ENCODE measurements at regions not wholly inside any gene's neighbourhood (a gene's known extent, or its start where the extent isn't known, plus 50 kb on each side); places are given as distances from the start of the nearest gene placed in this dataset.

DNA sequence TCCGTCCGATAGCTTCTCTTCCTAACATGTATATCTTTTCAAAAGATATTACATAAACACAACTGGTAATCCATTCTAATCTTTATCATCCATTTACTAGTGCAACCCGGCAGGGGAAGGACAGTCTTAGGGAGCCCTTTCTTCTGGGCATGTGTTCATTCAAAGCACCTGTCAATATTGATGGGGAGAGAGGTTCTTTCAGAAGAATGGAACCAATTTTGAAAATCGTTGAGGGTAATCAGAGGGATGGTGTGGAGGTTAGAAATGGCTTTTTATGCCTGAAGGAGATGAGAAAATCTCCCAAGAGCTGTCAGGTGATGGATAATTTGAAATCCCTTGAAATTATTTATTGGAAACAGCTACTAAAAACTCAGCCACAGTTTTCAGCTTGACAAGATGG is 561.9 kb upstream of the DCC start:
- Histone ChIP-seq H3K36me3 (ENCODE audit: control insufficient read depth, insufficient read depth, low read length) (no peaks in the 10 kb centered on the region), H3K27me3 (ENCODE audit: control insufficient read depth, insufficient read depth, low read length) (no peaks in the 10 kb centered on the region), H3K4me3 (ENCODE audit: low read depth, low read length) (no peak overlapping the region), H3K4me1 (ENCODE audit: control insufficient read depth, insufficient read depth, low read length, poor library complexity, severe bottlenecking) (no peaks in the 10 kb centered on the region), H3K9me3 (ENCODE audit: control insufficient read depth in 2 of 2, low read length in 2 of 2) (no peaks in the 10 kb centered on the region), H3K27ac (ENCODE audit: insufficient read depth, low read length, poor library complexity, severe bottlenecking) (no peak overlapping the region)
- no peaks in the 10 kb centered on the region for H3K36me3 Mint-ChIP-seq
- H3K9me3 Mint-ChIP-seq = peaks cover 0 to 10% (median 4%) of the 10 kb centered on the region in 7 donors
- H3K4me1 Mint-ChIP-seq = no peaks in the 10 kb centered on the region
- DNase-seq (no peak), ATAC-seq (ENCODE audit: low read depth in 2 of 2) (no peak)
- no peak overlapping the region for H3K27ac Mint-ChIP-seq
- H3K27me3 Mint-ChIP-seq = no peaks in the 10 kb centered on the region
- H3K4me3 Mint-ChIP-seq = no peak overlapping the region

DNA sequence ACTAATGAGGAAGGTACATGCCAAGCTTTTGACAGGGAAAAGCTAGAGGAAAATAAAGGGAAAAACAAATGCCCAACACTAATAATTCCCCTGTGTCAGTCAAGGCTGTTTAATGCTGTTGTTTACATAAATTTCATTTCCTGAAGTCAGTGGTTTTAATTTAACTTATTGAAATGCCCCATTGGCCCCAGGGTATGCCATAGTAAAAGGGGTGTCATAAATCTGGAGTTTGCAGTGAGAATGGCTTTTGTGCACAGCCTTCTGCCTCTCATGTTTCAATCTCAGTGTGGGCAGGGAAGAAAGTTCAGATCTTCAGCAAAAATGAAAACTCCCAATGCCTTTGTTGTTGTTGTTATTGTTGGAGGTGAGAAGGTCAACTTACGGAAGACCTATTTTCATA is 550.1 kb upstream of the DCC start:
- Mint-ChIP-seq H3K9me3 (peaks cover 0 to 3% (median 0%) of the 10 kb centered on the region in 7 donors), H3K4me3 (no peak overlapping the region), H3K27ac (no peak overlapping the region), H3K27me3 (no peaks in the 10 kb centered on the region), H3K36me3 (no peaks in the 10 kb centered on the region), H3K4me1 (no peaks in the 10 kb centered on the region)
- DNase-seq = no peak
- Histone ChIP-seq H3K36me3 (ENCODE audit: control insufficient read depth, insufficient read depth, low read length) (no peaks in the 10 kb centered on the region), H3K4me3 (ENCODE audit: low read depth, low read length) (no peak overlapping the region), H3K27ac (ENCODE audit: insufficient read depth, low read length, poor library complexity, severe bottlenecking) (no peak overlapping the region), H3K4me1 (ENCODE audit: control insufficient read depth, insufficient read depth, low read length, poor library complexity, severe bottlenecking) (peaks cover 3% of the 10 kb centered on the region), H3K27me3 (ENCODE audit: control insufficient read depth, insufficient read depth, low read length) (no peaks in the 10 kb centered on the region), H3K9me3 (ENCODE audit: control insufficient read depth in 2 of 2, low read length in 2 of 2) (no peaks in the 10 kb centered on the region)
- no peak for ATAC-seq (ENCODE audit: low read depth in 2 of 2)

GRCh38 chr18:51801514-51801913 is 538.5 kb upstream of the DCC start:
- ATAC-seq (ENCODE audit: low read depth in 2 of 2) = no peak
- Mint-ChIP-seq H3K9me3 (peaks cover 0 to 6% (median 0%) of the 10 kb centered on the region in 7 donors), H3K4me1 (no peaks in the 10 kb centered on the region), H3K4me3 (no peak overlapping the region), H3K36me3 (no peaks in the 10 kb centered on the region), H3K27me3 (no peaks in the 10 kb centered on the region), H3K27ac (no peak overlapping the region)
- Histone ChIP-seq H3K27me3 (ENCODE audit: control insufficient read depth, insufficient read depth, low read length) (no peaks in the 10 kb centered on the region), H3K9me3 (ENCODE audit: control insufficient read depth in 2 of 2, low read length in 2 of 2) (no peaks in the 10 kb centered on the region), H3K36me3 (ENCODE audit: control insufficient read depth, insufficient read depth, low read length) (no peaks in the 10 kb centered on the region), H3K4me3 (ENCODE audit: low read depth, low read length) (no peak overlapping the region), H3K27ac (ENCODE audit: insufficient read depth, low read length, poor library complexity, severe bottlenecking) (no peak overlapping the region), H3K4me1 (ENCODE audit: control insufficient read depth, insufficient read depth, low read length, poor library complexity, severe bottlenecking) (no peaks in the 10 kb centered on the region)
- no peak for DNase-seq

- Mint-ChIP-seq H3K4me3 (no peak overlapping the region), H3K9me3 (peaks cover 0 to 6% (median 0%) of the 10 kb centered on the region in 7 donors), H3K4me1 (no peaks in the 10 kb centered on the region), H3K27me3 (no peaks in the 10 kb centered on the region), H3K27ac (no peak overlapping the region), H3K36me3 (no peaks in the 10 kb centered on the region)
- Histone ChIP-seq H3K9me3 (ENCODE audit: control insufficient read depth in 2 of 2, low read length in 2 of 2) (no peaks in the 10 kb centered on the region), H3K27ac (ENCODE audit: insufficient read depth, low read length, poor library complexity, severe bottlenecking) (no peak overlapping the region), H3K36me3 (ENCODE audit: control insufficient read depth, insufficient read depth, low read length) (no peaks in the 10 kb centered on the region), H3K4me3 (ENCODE audit: low read depth, low read length) (no peak overlapping the region), H3K27me3 (ENCODE audit: control insufficient read depth, insufficient read depth, low read length) (no peaks in the 10 kb centered on the region), H3K4me1 (ENCODE audit: control insufficient read depth, insufficient read depth, low read length, poor library complexity, severe bottlenecking) (no peaks in the 10 kb centered on the region)
- ATAC-seq (ENCODE audit: low read depth in 2 of 2) (no peak), DNase-seq (no peak)
Observed at GRCh38 chr18:51802569-51803428, 537.2 kb upstream of the DCC start.

DNA sequence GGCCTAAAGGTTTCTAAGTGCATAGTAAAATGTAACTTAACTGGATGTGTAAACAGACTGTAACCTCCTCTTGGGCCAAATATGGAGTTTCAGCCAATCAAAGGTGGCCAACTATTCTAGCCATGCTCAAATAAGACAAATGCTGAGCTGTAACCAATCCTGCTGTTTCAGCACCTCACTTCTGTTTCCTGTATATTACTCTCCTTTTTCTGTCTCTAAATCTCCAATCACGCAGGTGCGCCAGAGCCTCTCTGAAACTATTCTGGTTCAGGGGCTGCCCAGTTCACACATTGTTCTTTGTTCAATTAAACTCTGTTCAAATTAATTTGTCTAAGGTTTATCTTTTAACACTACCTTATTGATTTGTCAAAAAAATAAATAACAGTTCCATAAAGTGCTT is 532.7 kb upstream of the DCC start:
- Mint-ChIP-seq H3K36me3 (no peaks in the 10 kb centered on the region), H3K9me3 (peaks cover 0 to 6% (median 1%) of the 10 kb centered on the region in 7 donors), H3K4me3 (no peak overlapping the region), H3K4me1 (no peaks in the 10 kb centered on the region), H3K27ac (no peak overlapping the region), H3K27me3 (no peaks in the 10 kb centered on the region)
- H3K9me3 ChIP-seq (ENCODE audit: control insufficient read depth in 2 of 2, low read length in 2 of 2) = no peaks in the 10 kb centered on the region
- DNase-seq = no peak
- no peak overlapping the region for H3K27ac ChIP-seq (ENCODE audit: insufficient read depth, low read length, poor library complexity, severe bottlenecking)
- H3K27me3 ChIP-seq (ENCODE audit: control insufficient read depth, insufficient read depth, low read length) = no peaks in the 10 kb centered on the region
- H3K4me3 ChIP-seq (ENCODE audit: low read depth, low read length) = no peak overlapping the region
- no peak for ATAC-seq (ENCODE audit: low read depth in 2 of 2)
- no peaks in the 10 kb centered on the region for H3K4me1 ChIP-seq (ENCODE audit: control insufficient read depth, insufficient read depth, low read length, poor library complexity, severe bottlenecking)
- no peaks in the 10 kb centered on the region for H3K36me3 ChIP-seq (ENCODE audit: control insufficient read depth, insufficient read depth, low read length)

- no peaks in the 10 kb centered on the region for H3K36me3 ChIP-seq (ENCODE audit: control insufficient read depth, insufficient read depth, low read length)
- ATAC-seq (ENCODE audit: low read depth in 2 of 2) (no peak), DNase-seq (no peak)
- no peaks in the 10 kb centered on the region for H3K4me1 ChIP-seq (ENCODE audit: control insufficient read depth, insufficient read depth, low read length, poor library complexity, severe bottlenecking)
- H3K27ac Mint-ChIP-seq = no peak overlapping the region
- no peak overlapping the region for H3K4me3 ChIP-seq (ENCODE audit: low read depth, low read length)
- H3K9me3 Mint-ChIP-seq = peaks cover 0 to 3% (median 0%) of the 10 kb centered on the region in 7 donors
- H3K27me3 ChIP-seq (ENCODE audit: control insufficient read depth, insufficient read depth, low read length) = no peaks in the 10 kb centered on the region
- no peaks in the 10 kb centered on the region for H3K9me3 ChIP-seq (ENCODE audit: control insufficient read depth in 2 of 2, low read length in 2 of 2)
- H3K4me3 Mint-ChIP-seq = no peak overlapping the region
- no peaks in the 10 kb centered on the region for H3K4me1 Mint-ChIP-seq
- no peak overlapping the region for H3K27ac ChIP-seq (ENCODE audit: insufficient read depth, low read length, poor library complexity, severe bottlenecking)
- H3K27me3 Mint-ChIP-seq = no peaks in the 10 kb centered on the region
- no peaks in the 10 kb centered on the region for H3K36me3 Mint-ChIP-seq
Observed at GRCh38 chr18:51811883-51812282, 528.1 kb upstream of the DCC start.

DNA sequence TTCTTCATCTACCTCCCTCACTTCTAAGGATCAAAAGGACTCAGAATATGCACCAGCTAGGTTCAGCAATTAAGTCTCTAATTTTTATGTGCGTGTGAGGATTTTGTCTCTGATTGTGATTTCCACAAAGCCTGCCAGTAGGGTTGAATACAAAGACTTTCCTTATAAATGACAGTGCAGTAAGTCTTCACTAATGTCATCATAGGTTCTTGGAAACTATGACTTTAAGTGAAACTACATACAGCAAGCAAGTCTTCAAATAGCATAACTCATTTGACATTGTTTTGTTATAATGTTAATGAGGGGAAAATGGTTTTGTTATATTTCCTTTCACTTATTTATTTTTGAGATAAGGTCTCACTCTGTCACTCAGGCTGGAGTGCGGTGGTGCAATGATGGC is 526.3 kb upstream of the DCC start:
- no peaks in the 10 kb centered on the region for H3K36me3 Mint-ChIP-seq
- H3K9me3 Mint-ChIP-seq = peaks cover 0 to 3% (median 0%) of the 10 kb centered on the region in 7 donors
- DNase-seq = no peak
- no peak for ATAC-seq (ENCODE audit: low read depth in 2 of 2)
- no peak overlapping the region for H3K27ac ChIP-seq (ENCODE audit: insufficient read depth, low read length, poor library complexity, severe bottlenecking)
- no peaks in the 10 kb centered on the region for H3K36me3 ChIP-seq (ENCODE audit: control insufficient read depth, insufficient read depth, low read length)
- no peaks in the 10 kb centered on the region for H3K4me1 Mint-ChIP-seq
- no peaks in the 10 kb centered on the region for H3K4me1 ChIP-seq (ENCODE audit: control insufficient read depth, insufficient read depth, low read length, poor library complexity, severe bottlenecking)
- H3K9me3 ChIP-seq (ENCODE audit: control insufficient read depth in 2 of 2, low read length in 2 of 2) = no peaks in the 10 kb centered on the region
- no peak overlapping the region for H3K4me3 ChIP-seq (ENCODE audit: low read depth, low read length)
- H3K4me3 Mint-ChIP-seq = no peak overlapping the region
- H3K27me3 Mint-ChIP-seq = no peaks in the 10 kb centered on the region
- no peaks in the 10 kb centered on the region for H3K27me3 ChIP-seq (ENCODE audit: control insufficient read depth, insufficient read depth, low read length)
- H3K27ac Mint-ChIP-seq = no peak overlapping the region

GRCh38 chr18:51821610-51822009 is 518.4 kb upstream of the DCC start:
- H3K4me3 Mint-ChIP-seq = no peak overlapping the region
- DNase-seq (no peak), ATAC-seq (ENCODE audit: low read depth in 2 of 2) (no peak)
- Histone ChIP-seq H3K9me3 (ENCODE audit: control insufficient read depth in 2 of 2, low read length in 2 of 2) (no peaks in the 10 kb centered on the region), H3K36me3 (ENCODE audit: control insufficient read depth, insufficient read depth, low read length) (no peaks in the 10 kb centered on the region), H3K4me1 (ENCODE audit: control insufficient read depth, insufficient read depth, low read length, poor library complexity, severe bottlenecking) (no peaks in the 10 kb centered on the region), H3K4me3 (ENCODE audit: low read depth, low read length) (no peak overlapping the region), H3K27me3 (ENCODE audit: control insufficient read depth, insufficient read depth, low read length) (no peaks in the 10 kb centered on the region), H3K27ac (ENCODE audit: insufficient read depth, low read length, poor library complexity, severe bottlenecking) (no peak overlapping the region)
- H3K9me3 Mint-ChIP-seq = peaks cover 0 to 9% (median 0%) of the 10 kb centered on the region in 7 donors
- no peak overlapping the region for H3K27ac Mint-ChIP-seq
- no peaks in the 10 kb centered on the region for H3K4me1 Mint-ChIP-seq
- no peaks in the 10 kb centered on the region for H3K27me3 Mint-ChIP-seq
- no peaks in the 10 kb centered on the region for H3K36me3 Mint-ChIP-seq
